K562 (cell line): ENCODE measurements at regions not wholly inside any gene's neighbourhood (a gene's known extent, or its start where the extent isn't known, plus 50 kb on each side); places are given as distances from the start of the nearest gene placed in this dataset.

Experiments used
- CBFB ChIP-seq: sonication (generic); formaldehyde crosslinking; IDR thresholded peaks from 2 replicates; pipeline ENCODE4 v1.4.0; 2020; ENCODE audit warnings: mild to moderate bottlenecking, missing genetic modification reagents
- E2F5 ChIP-seq: sonication (generic); formaldehyde crosslinking; IDR thresholded peaks from 2 replicates; pipeline ENCODE4 v1.8.0; 2022; ENCODE audit warnings: mild to moderate bottlenecking, missing genetic modification reagents
- MYC ChIP-seq, 2 experiments: fragments of 250-450 bp in 1 of 2; sonication (Bioruptor Pico) in 1 of 2; IDR thresholded peaks; 2 replicates each; pipeline versions ENCODE4 v1.5.1 to v1.6.1; 2012 to 2021; ENCODE audit warnings: low read depth in 2 of 2, borderline replicate concordance in 1 of 2, improper control_type of control experiment in 1 of 2, low read length in 1 of 2, mild to moderate bottlenecking in 1 of 2, moderate library complexity in 1 of 2
- PHB2 ChIP-seq: fragments of 450-650 bp; IDR thresholded peaks from 2 replicates; pipeline ENCODE4 v1.6.1; 2017; ENCODE audit warnings: low read depth
- POLR2A ChIP-seq: fragments of 450-650 bp; conservative IDR thresholded peaks from 2 replicates; pipeline ENCODE4 v1.6.1; 2016
- SMARCA5 ChIP-seq: fragments of 450-650 bp; IDR thresholded peaks from 2 replicates; pipeline ENCODE4 v1.6.1; 2016
- SP2 ChIP-seq: IDR thresholded peaks from 2 replicates; pipeline ENCODE4 v1.6.1; 2011; ENCODE audit warnings: mild to moderate bottlenecking, low read depth, low read length, moderate library complexity; ENCODE audit not compliant: poor library complexity, severe bottlenecking; ENCODE audit errors: extremely low read depth
- YY1 ChIP-seq, 3 experiments: IDR thresholded peaks; 2 replicates each; pipeline ENCODE4 v1.6.1; 2011; ENCODE audit warnings: low read length in 2 of 3, mild to moderate bottlenecking in 2 of 3, moderate library complexity in 2 of 3, borderline replicate concordance in 1 of 3, control low read depth in 1 of 3, low read depth in 1 of 3; ENCODE audit not compliant: insufficient read depth in 3 of 3, insufficient replicate concordance in 2 of 3, control insufficient read depth in 1 of 3, insufficient read length in 1 of 3; ENCODE audit errors: extremely low read depth in 1 of 3

DNA sequence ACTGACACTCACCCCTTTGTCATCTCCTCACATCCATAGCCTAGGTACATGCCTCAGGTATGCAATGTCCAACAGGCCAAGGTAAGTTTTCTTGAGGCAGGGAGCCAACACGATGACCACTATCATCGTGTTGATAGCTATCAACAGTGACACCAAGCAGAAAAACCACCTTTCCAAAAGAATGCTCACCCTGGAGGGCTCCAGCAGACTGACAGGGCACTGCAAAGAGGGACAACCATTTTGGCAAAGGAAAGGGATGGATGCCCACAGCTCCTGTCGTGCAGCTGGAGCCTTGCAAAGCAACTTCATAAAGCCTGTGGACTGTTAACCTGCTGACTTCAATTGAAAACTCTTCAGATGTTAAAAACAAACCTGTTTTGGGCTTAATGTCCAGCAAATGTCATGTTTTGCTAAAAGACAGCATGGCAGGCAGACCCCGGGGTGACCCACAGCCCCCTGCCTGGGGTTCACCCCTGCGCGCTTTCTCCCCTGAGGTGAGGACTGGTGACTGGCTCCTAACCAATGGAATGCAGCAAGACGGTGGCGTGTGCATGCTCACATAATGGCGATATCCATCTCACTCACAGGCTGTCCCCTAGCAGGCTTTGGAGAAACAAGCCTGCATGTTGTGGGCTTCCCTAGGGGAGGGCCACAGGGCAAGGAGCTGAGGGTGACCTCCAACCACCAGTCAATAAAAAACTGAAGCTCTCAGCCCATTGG, 293.8 kb downstream of the TCERG1L start:
- TF ChIP-seq E2F5 (CRISPR knock-in tag) = no peak
- no peak for TF ChIP-seq PHB2
- TF ChIP-seq YY1 (IDR thresholded peaks at IDR 0.05; ENCODE audit: borderline replicate concordance in 1 of 3, control insufficient read depth in 1 of 3, extremely low read depth in 1 of 3, insufficient read depth in 3 of 3, insufficient read length in 1 of 3, insufficient replicate concordance in 2 of 3, low read depth in 1 of 3, low read length in 2 of 3) = no peak
- no peak for TF ChIP-seq MYC (IDR thresholded peaks at IDR 0.05; ENCODE audit: low read depth, low read length)
- TF ChIP-seq MYC (CRISPR knock-in tag; IDR thresholded peaks at IDR 0.05; ENCODE audit: borderline replicate concordance, low read depth) = no peak
- TF ChIP-seq CBFB = no peak
- no peak for TF ChIP-seq SP2
- TF ChIP-seq POLR2A = no peak
- no peak for TF ChIP-seq SMARCA5
